OCI-LY7 (cell line): ENCODE measurements at regions not wholly inside any gene's neighbourhood (a gene's known extent, or its start where the extent isn't known, plus 50 kb on each side); places are given as distances from the start of the nearest gene placed in this dataset.

Experiments
- BruUV-seq: library from RNA; stranded (reverse); fragments of 400-500 nt; replicated peaks from 2 replicates; lab custom pipeline; 2021; lab: Mats Ljungman, UMichigan
- CTCF ChIA-PET: fragments of 300-600 bp; sonication (Branson Sonifier 250); formaldehyde crosslinking; loops from one replicate; lab custom pipeline; 2022; ENCODE audit warnings: antibody characterized with exemption; ENCODE audit not compliant: unreplicated experiment; lab: Charles Lee
- POLR2A ChIA-PET: fragments of 300-600 bp; sonication (Branson Sonifier 250); formaldehyde crosslinking; loops from one replicate; lab custom pipeline; 2022; ENCODE audit warnings: antibody characterized with exemption; lab: Charles Lee
- DNase-seq: peaks from one replicate; pipeline ENCODE4 v3.0.0-alpha.2; 2015; ENCODE audit warnings: low spot score
- H2AFZ ChIP-seq: fragments of 200-600 bp; sonication (generic), shearing (Covaris generic); 2 replicates; pipeline ENCODE4 v1.6.1; 2014; ENCODE audit warnings: mild to moderate bottlenecking, antibody characterized with exemption, low read length, moderate library complexity
- H3K27ac ChIP-seq: fragments of 200-600 bp; sonication (generic); 2 replicates; pipeline ENCODE4 v1.5.1; 2014; ENCODE audit warnings: mixed run types, low read depth, mild to moderate bottlenecking, moderate library complexity, low read length, inconsistent platforms; ENCODE audit not compliant: poor library complexity, severe bottlenecking
- H3K36me3 ChIP-seq: fragments of 200-600 bp; sonication (generic); 2 replicates; pipeline ENCODE4 v1.6.1; 2014; ENCODE audit warnings: mild to moderate bottlenecking, antibody characterized with exemption, low read length, moderate library complexity, mixed read lengths; ENCODE audit not compliant: insufficient read depth
- H3K4me1 ChIP-seq: fragments of 200-600 bp; sonication (generic); 2 replicates; pipeline ENCODE4 v1.5.1; 2014; ENCODE audit warnings: mild to moderate bottlenecking, low read length; ENCODE audit not compliant: insufficient read depth, poor library complexity, severe bottlenecking
- H3K4me2 ChIP-seq: fragments of 200-600 bp; sonication (generic); 2 replicates; pipeline ENCODE4 v1.6.1; 2014; ENCODE audit warnings: mild to moderate bottlenecking, low read length
- H3K4me3 ChIP-seq: fragments of 200-600 bp; sonication (generic); 2 replicates; pipeline ENCODE4 v1.5.1; 2014; ENCODE audit warnings: mild to moderate bottlenecking, low read depth, low read length; ENCODE audit not compliant: poor library complexity, severe bottlenecking
- H3K79me2 ChIP-seq: fragments of 200-600 bp; sonication (generic); 2 replicates; pipeline ENCODE4 v1.6.1; 2016; ENCODE audit warnings: low read depth, mild to moderate bottlenecking, low read length, moderate library complexity, mixed read lengths; ENCODE audit not compliant: insufficient read depth
- H3K9me2 ChIP-seq: fragments of 200-600 bp; sonication (generic); 2 replicates; pipeline ENCODE4 v1.6.1; 2016; ENCODE audit warnings: mild to moderate bottlenecking, low read length, mixed read lengths; ENCODE audit not compliant: insufficient read depth
- H3K9me3 ChIP-seq: fragments of 200-600 bp; sonication (generic); 2 replicates; pipeline ENCODE4 v1.6.1; 2014; ENCODE audit warnings: mild to moderate bottlenecking, mixed run types, low read length, mixed read lengths
- H4K20me1 ChIP-seq: fragments of 200-600 bp; sonication (generic); 2 replicates; pipeline ENCODE4 v1.6.1; 2014; ENCODE audit warnings: mild to moderate bottlenecking, antibody characterized with exemption, low read length, moderate library complexity, mixed read lengths; ENCODE audit not compliant: insufficient read depth
- CTCF ChIP-seq: fragments of 200-600 bp; sonication (generic); conservative IDR thresholded peaks from 2 replicates; pipeline ENCODE4 v1.5.1; 2014; ENCODE audit warnings: mild to moderate bottlenecking, antibody characterized with exemption, low read length, moderate library complexity, mixed read lengths
- EZH2phosphoT487 ChIP-seq: fragments of 200-600 bp; sonication (generic); IDR thresholded peaks from 2 replicates; pipeline ENCODE4 v1.6.1; 2018; ENCODE audit warnings: low read depth, borderline replicate concordance, mild to moderate bottlenecking, mixed run types, antibody characterized with exemption, low read length, moderate library complexity, mixed read lengths
- intact Hi-C: fragments of 100-400 bp; cut with micrococcal nuclease; formaldehyde crosslinking; loops from one replicate; pipeline ENCODE4 v1.10.0; 2022; ENCODE audit not compliant: unreplicated experiment

- no peaks in the 10 kb centered on the region for H3K4me1 ChIP-seq
- H2AFZ ChIP-seq = no peak overlapping the region
- ChIA-PET CTCF (no interaction called here), POLR2A (no interaction called here)
- no peaks in the 10 kb centered on the region for H3K79me2 ChIP-seq
- H3K4me2 ChIP-seq = no peak overlapping the region
- H3K4me3 ChIP-seq = no peak overlapping the region
- H3K27ac ChIP-seq = no peak overlapping the region
- no peaks in the 10 kb centered on the region for H3K36me3 ChIP-seq
- intact Hi-C loops = no loop called here
- no peaks in the 10 kb centered on the region for H4K20me1 ChIP-seq
- no peaks in the 10 kb centered on the region for H3K9me2 ChIP-seq
- no peaks in the 10 kb centered on the region for H3K9me3 ChIP-seq
- TF ChIP-seq EZH2phosphoT487 = no peak
- no peak for DNase-seq
- no TSS peak for BruUV-seq
These were observed 281.1 kb downstream of the MRPL39 start for GRCh38 chr21:25326181-25326580.

- POLR2A ChIA-PET = no interaction called here
- no peak for TF ChIP-seq EZH2phosphoT487
- CTCF ChIA-PET = no interaction called here
- no peak overlapping the region for H3K4me3 ChIP-seq
- BruUV-seq = no TSS peak
- H3K36me3 ChIP-seq = no peaks in the 10 kb centered on the region
- intact Hi-C loops = no loop called here
- H3K79me2 ChIP-seq = no peaks in the 10 kb centered on the region
- H2AFZ ChIP-seq = no peak overlapping the region
- H4K20me1 ChIP-seq = no peaks in the 10 kb centered on the region
- H3K27ac ChIP-seq = no peak overlapping the region
- H3K4me2 ChIP-seq = no peak overlapping the region
- no peaks in the 10 kb centered on the region for H3K4me1 ChIP-seq
- H3K9me3 ChIP-seq = no peaks in the 10 kb centered on the region
- DNase-seq = no peak
- H3K9me2 ChIP-seq = no peaks in the 10 kb centered on the region
These were observed 282.6 kb downstream of the MRPL39 start for GRCh38 chr21:25324666-25325065.

DNA sequence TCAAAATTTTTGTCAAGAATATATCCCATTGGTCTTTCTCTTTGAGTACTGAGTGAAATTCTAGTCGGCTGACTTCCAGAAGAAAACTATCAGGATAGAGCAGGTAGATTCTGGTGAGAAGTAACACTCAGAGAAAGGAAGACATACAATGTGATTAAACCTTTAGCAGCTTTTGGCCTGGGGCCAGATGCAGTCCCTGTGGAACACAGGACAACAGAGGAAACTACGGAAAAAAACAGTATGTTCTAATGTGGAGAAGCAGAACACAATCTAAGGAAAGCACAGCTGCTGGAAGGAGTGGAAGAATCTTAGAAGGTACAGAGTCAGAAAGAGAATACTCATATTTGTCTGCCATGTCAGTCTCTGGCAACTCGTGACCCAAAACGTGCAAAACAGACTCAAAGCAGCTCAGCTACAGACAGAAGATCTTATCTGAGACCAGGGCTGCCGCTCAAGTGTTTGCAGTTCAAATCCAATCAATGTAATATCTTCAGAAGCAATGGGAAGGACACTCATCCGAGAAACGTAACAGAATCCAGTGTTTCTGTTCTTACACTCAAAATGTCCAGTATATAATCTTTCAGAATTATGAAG is 283.8 kb downstream of the MRPL39 start:
- Histone ChIP-seq H3K27ac (no peak overlapping the region), H4K20me1 (no peaks in the 10 kb centered on the region), H2AFZ (no peak overlapping the region), H3K36me3 (no peaks in the 10 kb centered on the region), H3K9me2 (no peaks in the 10 kb centered on the region), H3K4me3 (no peak overlapping the region), H3K9me3 (no peaks in the 10 kb centered on the region), H3K4me2 (no peak overlapping the region), H3K79me2 (no peaks in the 10 kb centered on the region), H3K4me1 (no peaks in the 10 kb centered on the region)
- ChIA-PET CTCF (no interaction called here), POLR2A (no interaction called here)
- intact Hi-C loops = no loop called here
- no peak for DNase-seq
- no TSS peak for BruUV-seq
- no peak for TF ChIP-seq EZH2phosphoT487
- no peak for TF ChIP-seq CTCF

- Histone ChIP-seq H3K4me2 (no peak overlapping the region), H3K4me1 (no peaks in the 10 kb centered on the region), H3K9me3 (no peaks in the 10 kb centered on the region), H3K79me2 (no peaks in the 10 kb centered on the region), H3K9me2 (no peaks in the 10 kb centered on the region), H2AFZ (no peak overlapping the region), H4K20me1 (no peaks in the 10 kb centered on the region), H3K4me3 (no peak overlapping the region), H3K27ac (no peak overlapping the region), H3K36me3 (no peaks in the 10 kb centered on the region)
- intact Hi-C loops = no loop called here
- CTCF ChIA-PET = no interaction called here
- POLR2A ChIA-PET = no interaction called here
- no peak for TF ChIP-seq EZH2phosphoT487
- TF ChIP-seq CTCF = no peak
- no TSS peak for BruUV-seq
- no peak for DNase-seq
These were observed 293.0 kb downstream of the MRPL39 start for GRCh38 chr21:25314247-25314646.
